ENCODE measurements at regions not wholly inside any gene's neighbourhood (a gene's known extent, or its start where the extent isn't known, plus 50 kb on each side); places are given as distances from the start of the nearest gene placed in this dataset.

- H3K4me3 ChIP-seq (ENCODE audit: control insufficient read depth in 1 of 7, extremely low read depth in 1 of 7, insufficient read depth in 4 of 7, low read depth in 2 of 7, low read length in 6 of 7): no peak overlapping the region
- no peaks in the 10 kb centered on the region for H3K9me3 ChIP-seq (ENCODE audit: control extremely low read depth in 1 of 5, control insufficient read depth in 4 of 5, insufficient read depth in 2 of 5, low read depth in 1 of 5, low read length in 4 of 5)
- no peaks in the 10 kb centered on the region for H3K36me3 ChIP-seq (ENCODE audit: control insufficient read depth in 4 of 4, insufficient read depth in 4 of 4, low read length in 3 of 4)
- no peak overlapping the region for H3K27ac ChIP-seq (ENCODE audit: insufficient read depth in 1 of 2, low read depth in 1 of 2, low read length in 2 of 2, poor library complexity in 1 of 2, severe bottlenecking in 2 of 2)
- 100% methylated on average over 2 of the region's 3 CpGs for WGBS (ENCODE audit: insufficient coverage)
- H3K27me3 ChIP-seq (replicated peaks in 2 of 5; ENCODE audit: control insufficient read depth in 4 of 5, insufficient read depth in 5 of 5, low read length in 4 of 5): no peaks in the 10 kb centered on the region
- ChIA-PET CTCF (interaction anchor here (0.6 kb wide), 1 partner anchor 478 kb away, joined by 3 read pairs; no protein-coding TSS in a partner anchor), POLR2A (no interaction called here)
- no peaks in the 10 kb centered on the region for H3K4me1 ChIP-seq (ENCODE audit: control extremely low read depth in 1 of 4, control insufficient read depth in 4 of 4, insufficient read depth in 4 of 4, low read length in 3 of 4)
- DNase-seq: no peak
These were observed 51.9 kb upstream of the NMUR2 start for GRCh38 chr5:152456815-152457443.

- H3K4me3 ChIP-seq (ENCODE audit: control insufficient read depth in 1 of 7, extremely low read depth in 1 of 7, insufficient read depth in 4 of 7, low read depth in 2 of 7, low read length in 6 of 7): no peak overlapping the region
- no peak overlapping the region for H3K27ac ChIP-seq (ENCODE audit: insufficient read depth in 1 of 2, low read depth in 1 of 2, low read length in 2 of 2, poor library complexity in 1 of 2, severe bottlenecking in 2 of 2)
- no peaks in the 10 kb centered on the region for H3K4me1 ChIP-seq (ENCODE audit: control extremely low read depth in 1 of 4, control insufficient read depth in 4 of 4, insufficient read depth in 4 of 4, low read length in 3 of 4)
- no peaks in the 10 kb centered on the region for H3K27me3 ChIP-seq (replicated peaks in 2 of 5; ENCODE audit: control insufficient read depth in 4 of 5, insufficient read depth in 5 of 5, low read length in 4 of 5)
- H3K9me3 ChIP-seq (ENCODE audit: control extremely low read depth in 1 of 5, control insufficient read depth in 4 of 5, insufficient read depth in 2 of 5, low read depth in 1 of 5, low read length in 4 of 5): no peaks in the 10 kb centered on the region
- ChIA-PET POLR2A (no interaction called here), CTCF (no interaction called here)
- DNase-seq: no peak
- 63% methylated on average over 4 of the region's 4 CpGs for WGBS (ENCODE audit: insufficient coverage)
- no peaks in the 10 kb centered on the region for H3K36me3 ChIP-seq (ENCODE audit: control insufficient read depth in 4 of 4, insufficient read depth in 4 of 4, low read length in 3 of 4)
These were observed 57.1 kb upstream of the NMUR2 start for GRCh38 chr5:152462021-152462721.

- Histone ChIP-seq H3K27me3 (replicated peaks in 2 of 5; ENCODE audit: control insufficient read depth in 4 of 5, insufficient read depth in 5 of 5, low read length in 4 of 5) (no peaks in the 10 kb centered on the region), H3K36me3 (ENCODE audit: control insufficient read depth in 4 of 4, insufficient read depth in 4 of 4, low read length in 3 of 4) (no peaks in the 10 kb centered on the region), H3K27ac (ENCODE audit: insufficient read depth in 1 of 2, low read depth in 1 of 2, low read length in 2 of 2, poor library complexity in 1 of 2, severe bottlenecking in 2 of 2) (no peak overlapping the region), H3K4me1 (ENCODE audit: control extremely low read depth in 1 of 4, control insufficient read depth in 4 of 4, insufficient read depth in 4 of 4, low read length in 3 of 4) (no peaks in the 10 kb centered on the region), H3K9me3 (ENCODE audit: control extremely low read depth in 1 of 5, control insufficient read depth in 4 of 5, insufficient read depth in 2 of 5, low read depth in 1 of 5, low read length in 4 of 5) (no peaks in the 10 kb centered on the region), H3K4me3 (ENCODE audit: control insufficient read depth in 1 of 7, extremely low read depth in 1 of 7, insufficient read depth in 4 of 7, low read depth in 2 of 7, low read length in 6 of 7) (no peak overlapping the region)
- 58% methylated on average over 3 of the region's 4 CpGs for WGBS (ENCODE audit: insufficient coverage)
- DNase-seq: no peak
- POLR2A ChIA-PET: no interaction called here
- CTCF ChIA-PET: no interaction called here
These were observed 59.0 kb upstream of the NMUR2 start for GRCh38 chr5:152464048-152464447.

- CTCF ChIA-PET: no interaction called here
- no peaks in the 10 kb centered on the region for H3K27me3 ChIP-seq (replicated peaks in 2 of 5; ENCODE audit: control insufficient read depth in 4 of 5, insufficient read depth in 5 of 5, low read length in 4 of 5)
- POLR2A ChIA-PET: no interaction called here
- DNase-seq: no peak
- H3K36me3 ChIP-seq (ENCODE audit: control insufficient read depth in 4 of 4, insufficient read depth in 4 of 4, low read length in 3 of 4): no peaks in the 10 kb centered on the region
- H3K9me3 ChIP-seq (ENCODE audit: control extremely low read depth in 1 of 5, control insufficient read depth in 4 of 5, insufficient read depth in 2 of 5, low read depth in 1 of 5, low read length in 4 of 5): no peaks in the 10 kb centered on the region
- no peaks in the 10 kb centered on the region for H3K4me1 ChIP-seq (ENCODE audit: control extremely low read depth in 1 of 4, control insufficient read depth in 4 of 4, insufficient read depth in 4 of 4, low read length in 3 of 4)
- H3K27ac ChIP-seq (ENCODE audit: insufficient read depth in 1 of 2, low read depth in 1 of 2, low read length in 2 of 2, poor library complexity in 1 of 2, severe bottlenecking in 2 of 2): no peak overlapping the region
- no peak overlapping the region for H3K4me3 ChIP-seq (ENCODE audit: control insufficient read depth in 1 of 7, extremely low read depth in 1 of 7, insufficient read depth in 4 of 7, low read depth in 2 of 7, low read length in 6 of 7)
These were observed 60.1 kb upstream of the NMUR2 start for GRCh38 chr5:152465140-152465539.

- Histone ChIP-seq H3K27ac (ENCODE audit: insufficient read depth in 1 of 2, low read depth in 1 of 2, low read length in 2 of 2, poor library complexity in 1 of 2, severe bottlenecking in 2 of 2) (no peak overlapping the region), H3K4me1 (ENCODE audit: control extremely low read depth in 1 of 4, control insufficient read depth in 4 of 4, insufficient read depth in 4 of 4, low read length in 3 of 4) (no peaks in the 10 kb centered on the region), H3K36me3 (ENCODE audit: control insufficient read depth in 4 of 4, insufficient read depth in 4 of 4, low read length in 3 of 4) (no peaks in the 10 kb centered on the region), H3K4me3 (ENCODE audit: control insufficient read depth in 1 of 7, extremely low read depth in 1 of 7, insufficient read depth in 4 of 7, low read depth in 2 of 7, low read length in 6 of 7) (no peak overlapping the region), H3K9me3 (ENCODE audit: control extremely low read depth in 1 of 5, control insufficient read depth in 4 of 5, insufficient read depth in 2 of 5, low read depth in 1 of 5, low read length in 4 of 5) (no peaks in the 10 kb centered on the region), H3K27me3 (replicated peaks in 2 of 5; ENCODE audit: control insufficient read depth in 4 of 5, insufficient read depth in 5 of 5, low read length in 4 of 5) (no peaks in the 10 kb centered on the region)
- WGBS (ENCODE audit: insufficient coverage): no CpG with 5 or more reads among the region's 3 CpGs
- POLR2A ChIA-PET: no interaction called here
- CTCF ChIA-PET: interaction anchor here (0.5 kb wide), 1 partner anchor 352 kb away, joined by 4 read pairs; no protein-coding TSS in a partner anchor
- no peak for DNase-seq
These were observed 61.1 kb upstream of the NMUR2 start for GRCh38 chr5:152466085-152466745.

- H3K36me3 ChIP-seq (ENCODE audit: control insufficient read depth in 4 of 4, insufficient read depth in 4 of 4, low read length in 3 of 4): no peaks in the 10 kb centered on the region
- ChIA-PET POLR2A (no interaction called here), CTCF (no interaction called here)
- WGBS (ENCODE audit: insufficient coverage): 61% methylated on average over 2 of the region's 3 CpGs
- no peaks in the 10 kb centered on the region for H3K9me3 ChIP-seq (ENCODE audit: control extremely low read depth in 1 of 5, control insufficient read depth in 4 of 5, insufficient read depth in 2 of 5, low read depth in 1 of 5, low read length in 4 of 5)
- no peaks in the 10 kb centered on the region for H3K4me1 ChIP-seq (ENCODE audit: control extremely low read depth in 1 of 4, control insufficient read depth in 4 of 4, insufficient read depth in 4 of 4, low read length in 3 of 4)
- no peak overlapping the region for H3K4me3 ChIP-seq (ENCODE audit: control insufficient read depth in 1 of 7, extremely low read depth in 1 of 7, insufficient read depth in 4 of 7, low read depth in 2 of 7, low read length in 6 of 7)
- peaks cover 0 to 2% (median 0%) of the 10 kb centered on the region in 5 experiments for H3K27me3 ChIP-seq (replicated peaks in 2 of 5; ENCODE audit: control insufficient read depth in 4 of 5, insufficient read depth in 5 of 5, low read length in 4 of 5)
- no peak for DNase-seq
- H3K27ac ChIP-seq (ENCODE audit: insufficient read depth in 1 of 2, low read depth in 1 of 2, low read length in 2 of 2, poor library complexity in 1 of 2, severe bottlenecking in 2 of 2): no peak overlapping the region
These were observed 65.1 kb upstream of the NMUR2 start for GRCh38 chr5:152470167-152470566.

GRCh38 chr5:152472083-152472482 lies 67.0 kb upstream of the NMUR2 start:
- POLR2A ChIA-PET: no interaction called here
- Histone ChIP-seq H3K9me3 (ENCODE audit: control extremely low read depth in 1 of 5, control insufficient read depth in 4 of 5, insufficient read depth in 2 of 5, low read depth in 1 of 5, low read length in 4 of 5) (no peaks in the 10 kb centered on the region), H3K4me1 (ENCODE audit: control extremely low read depth in 1 of 4, control insufficient read depth in 4 of 4, insufficient read depth in 4 of 4, low read length in 3 of 4) (no peaks in the 10 kb centered on the region), H3K27ac (ENCODE audit: insufficient read depth in 1 of 2, low read depth in 1 of 2, low read length in 2 of 2, poor library complexity in 1 of 2, severe bottlenecking in 2 of 2) (no peak overlapping the region), H3K36me3 (ENCODE audit: control insufficient read depth in 4 of 4, insufficient read depth in 4 of 4, low read length in 3 of 4) (no peaks in the 10 kb centered on the region), H3K27me3 (replicated peaks in 2 of 5; ENCODE audit: control insufficient read depth in 4 of 5, insufficient read depth in 5 of 5, low read length in 4 of 5) (peaks cover 0 to 2% (median 0%) of the 10 kb centered on the region in 5 experiments), H3K4me3 (ENCODE audit: control insufficient read depth in 1 of 7, extremely low read depth in 1 of 7, insufficient read depth in 4 of 7, low read depth in 2 of 7, low read length in 6 of 7) (no peak overlapping the region)
- no peak for DNase-seq
- CTCF ChIA-PET: no interaction called here

All from common myeloid progenitor, CD34-positive (primary cell).